Tibial nerve (tissue), 4 donors: ENCODE measurements at regions not wholly inside any gene's neighbourhood (a gene's known extent, or its start where the extent isn't known, plus 50 kb on each side); places are given as distances from the start of the nearest gene placed in this dataset.

ENCODE experiments used
- CTCF ChIP-seq, 5 experiments: fragments of 200-600 bp in 3 of 5; fragments of 450-650 bp in 2 of 5; sonication (generic) in 3 of 5; IDR thresholded peaks; one replicate each; pipeline ENCODE4 v1.5.1; 2016 to 2019; ENCODE audit warnings: antibody characterized with exemption in 5 of 5, mild to moderate bottlenecking in 3 of 5, moderate library complexity in 2 of 5
- EP300 ChIP-seq, 2 donors: sonication (generic); formaldehyde crosslinking; IDR thresholded peaks; one replicate each; pipeline ENCODE4 v1.6.1; 2017; ENCODE audit warnings: antibody characterized with exemption in 2 of 2, mild to moderate bottlenecking in 1 of 2
- POLR2A ChIP-seq, 2 donors: fragments of 450-650 bp; IDR thresholded peaks; one replicate each; pipeline ENCODE4 v1.6.1; 2017; ENCODE audit warnings: antibody characterized with exemption in 2 of 2, mild to moderate bottlenecking in 2 of 2, moderate library complexity in 2 of 2

DNA sequence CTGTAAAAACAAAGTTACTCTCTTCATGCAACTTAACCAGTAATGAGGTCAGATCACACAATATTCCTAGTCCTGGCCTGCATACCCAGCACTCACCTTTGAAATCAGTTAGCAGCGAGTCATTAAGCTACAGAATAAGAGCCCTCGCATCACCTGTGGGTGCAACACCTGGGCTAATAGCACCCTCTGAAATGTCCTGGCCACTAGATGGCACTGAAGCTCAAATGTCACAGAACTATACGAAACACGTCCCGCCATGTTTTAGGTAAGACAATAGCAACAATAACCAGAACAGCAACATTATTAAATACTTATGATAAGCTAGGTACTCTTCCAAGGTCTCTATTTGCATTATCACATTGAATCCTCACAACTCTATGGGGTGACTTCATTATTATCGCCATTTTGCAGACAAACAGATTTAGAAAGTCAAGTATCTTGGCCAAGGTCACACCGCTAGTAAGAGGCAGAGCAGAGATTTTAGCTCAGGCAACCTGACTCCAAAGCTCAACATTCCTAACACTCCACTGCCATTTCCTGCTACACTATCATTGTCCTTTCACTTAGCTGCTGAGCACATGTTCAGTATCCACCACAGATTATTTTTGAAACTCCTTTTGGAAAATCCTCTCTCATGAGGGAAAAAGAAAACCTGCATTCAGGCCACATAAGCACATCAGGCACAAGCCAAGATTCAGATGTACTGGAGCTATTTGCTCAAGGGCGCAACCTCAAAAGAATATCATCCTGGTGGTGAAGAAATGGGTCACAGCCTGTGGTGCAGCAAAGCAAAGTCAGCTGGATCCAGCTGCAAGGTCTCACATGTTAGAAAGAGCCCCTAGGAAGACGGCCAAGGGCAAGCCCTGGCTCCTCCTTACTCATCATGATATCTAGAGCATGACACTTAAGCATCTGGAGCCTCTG is 59.5 kb upstream of the KDR start:
- TF ChIP-seq POLR2A (IDR thresholded peaks at IDR 0.05) (no peak), CTCF (IDR thresholded peaks at IDR 0.05) (no peak), EP300 (IDR thresholded peaks at IDR 0.05) (no peak)
